NAMALWA (cell line): ENCODE measurements at regions not wholly inside any gene's neighbourhood (a gene's known extent, or its start where the extent isn't known, plus 50 kb on each side); places are given as distances from the start of the nearest gene placed in this dataset.

Source experiments
- DNase-seq: peaks from one replicate; pipeline ENCODE4 v3.0.0-alpha.2; 2015; ENCODE audit warnings: low spot score

- no peak for DNase-seq
These were observed 486.0 kb upstream of the CHRM3 start for GRCh38 chr1:238900334-238900865.

GRCh38 chr1:238898856-238899255, 487.5 kb upstream of the CHRM3 start:
- DNase-seq: no peak

- no peak for DNase-seq
These were observed 490.5 kb upstream of the CHRM3 start for GRCh38 chr1:238895911-238896310.

GRCh38 chr1:238892612-238893011, 493.8 kb upstream of the CHRM3 start:
- no peak for DNase-seq

GRCh38 chr1:238861342-238862066, 524.9 kb upstream of the CHRM3 start:
- DNase-seq: peak; percentile 5

GRCh38 chr1:238833919-238834318, 552.4 kb upstream of the CHRM3 start:
- DNase-seq: no peak

DNA sequence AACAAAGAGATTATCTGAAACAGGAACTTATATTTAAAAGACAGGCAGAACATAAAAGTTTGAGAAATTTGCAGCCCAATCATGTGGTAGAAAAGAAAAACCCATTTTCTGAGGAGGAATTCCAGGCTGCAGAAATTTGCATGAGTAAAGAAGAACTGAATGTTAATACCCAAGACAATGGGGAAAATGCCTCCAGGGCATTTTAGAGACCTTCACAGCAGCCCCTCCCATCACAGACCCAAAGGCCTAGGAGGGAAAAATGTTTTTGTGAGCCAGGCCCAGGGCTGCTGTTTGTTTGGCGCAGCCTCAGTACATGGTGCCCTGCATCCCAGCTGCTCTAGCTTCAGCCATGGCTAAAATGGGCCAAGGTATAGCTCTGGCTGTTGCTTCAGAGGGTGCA, 554.3 kb upstream of the CHRM3 start:
- DNase-seq: no peak

- no peak for DNase-seq
These were observed 556.2 kb upstream of the CHRM3 start for GRCh38 chr1:238830036-238830611.

GRCh38 chr1:238826891-238827290, 559.5 kb upstream of the CHRM3 start:
- no peak for DNase-seq

- no peak for DNase-seq
These were observed 563.0 kb upstream of the CHRM3 start for GRCh38 chr1:238823416-238823815.

- no peak for DNase-seq
These were observed 575.0 kb upstream of the CHRM3 start for GRCh38 chr1:238811211-238811879.

GRCh38 chr1:238790882-238791281, 595.5 kb upstream of the CHRM3 start:
- DNase-seq: no peak

- no peak for DNase-seq
These were observed 596.3 kb upstream of the CHRM3 start for GRCh38 chr1:238789916-238790667.

- no peak for DNase-seq
These were observed 598.9 kb upstream of the CHRM3 start for GRCh38 chr1:238787471-238787870.

- no peak for DNase-seq
These were observed 602.7 kb upstream of the CHRM3 start for GRCh38 chr1:238783633-238784032.

- DNase-seq: no peak
These were observed 606.7 kb upstream of the CHRM3 start for GRCh38 chr1:238779716-238780115.

GRCh38 chr1:238778113-238778512, 608.3 kb upstream of the CHRM3 start:
- no peak for DNase-seq

DNA sequence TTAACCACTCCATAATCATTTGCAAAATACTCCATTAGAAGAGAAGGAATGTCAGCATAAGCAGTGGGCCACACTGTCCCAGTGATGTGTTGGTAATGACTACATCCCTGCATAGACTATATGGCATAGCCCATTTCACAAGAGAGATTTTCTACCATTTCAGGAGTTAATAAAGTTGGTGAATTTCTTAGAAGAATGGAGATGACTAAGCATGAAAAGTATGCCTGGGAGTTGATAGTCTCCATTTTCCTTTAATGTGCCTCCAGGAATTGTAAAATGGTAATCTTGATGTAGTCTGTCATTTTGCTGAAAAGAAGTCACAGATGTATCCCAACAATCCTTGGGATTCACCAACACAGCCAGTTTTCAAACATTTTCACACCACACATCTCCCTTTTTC, 608.8 kb upstream of the CHRM3 start:
- DNase-seq: no peak

DNA sequence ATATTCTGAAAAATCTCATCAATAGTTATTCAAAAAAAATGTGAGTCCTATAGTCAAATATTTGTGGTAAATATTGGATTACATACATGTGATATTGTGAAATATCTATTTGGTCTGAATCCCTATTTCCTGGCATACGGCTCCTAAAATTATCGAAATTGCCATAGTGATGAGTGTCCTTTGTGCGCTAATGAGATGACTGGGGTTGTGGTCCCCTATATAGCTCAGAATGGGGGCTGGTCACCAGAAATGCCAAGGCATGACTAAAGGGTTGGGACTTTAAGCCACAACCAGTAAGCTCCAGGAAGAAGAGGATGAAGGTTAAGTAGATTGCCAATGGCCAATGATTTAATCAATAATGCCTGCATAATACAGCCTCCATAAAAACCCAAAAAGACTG, 610.2 kb upstream of the CHRM3 start:
- no peak for DNase-seq

DNA sequence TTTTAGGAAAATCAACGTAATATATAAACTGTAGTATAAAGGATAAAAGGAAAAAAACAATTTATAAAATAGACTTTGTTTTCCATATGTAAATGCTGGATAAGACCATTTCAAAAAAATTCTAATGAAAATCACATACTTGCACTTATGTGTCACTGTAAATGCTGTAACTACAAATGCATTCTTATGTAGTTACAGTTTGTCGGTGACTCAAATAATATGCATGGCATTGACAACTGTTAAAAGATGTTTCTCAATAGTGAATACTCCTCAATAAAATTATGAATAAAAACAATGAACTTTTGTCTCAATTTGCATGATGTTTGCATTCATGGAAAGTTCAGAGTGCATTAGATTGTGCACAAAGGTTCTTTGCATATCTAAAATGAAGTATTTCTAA, 614.0 kb upstream of the CHRM3 start:
- DNase-seq: no peak

GRCh38 chr1:238767321-238767720, 619.0 kb upstream of the CHRM3 start:
- DNase-seq: no peak

DNA sequence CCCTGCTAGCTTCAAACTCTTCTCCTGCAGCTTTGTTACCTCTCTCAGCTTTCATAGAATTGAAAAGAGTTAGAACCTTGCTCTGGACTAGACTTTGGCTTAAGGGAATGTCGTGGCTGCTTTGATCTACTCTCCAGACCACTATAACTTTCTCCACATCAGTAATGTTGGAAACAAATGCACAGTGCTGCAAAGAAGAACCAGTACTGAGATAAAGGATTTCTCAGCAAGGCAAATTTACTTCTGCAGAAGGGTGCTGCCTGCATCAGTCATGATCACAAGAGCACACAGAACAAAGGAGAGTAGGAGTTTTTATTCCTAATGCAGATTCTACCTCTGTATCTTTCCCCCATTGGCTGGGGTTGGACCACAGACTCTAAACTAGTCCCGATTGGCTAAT, 621.6 kb upstream of the CHRM3 start:
- no peak for DNase-seq

GRCh38 chr1:238753252-238753651, 633.1 kb upstream of the CHRM3 start:
- DNase-seq: no peak
